Epithelial cell of esophagus (primary cell): ENCODE measurements at regions not wholly inside any gene's neighbourhood (a gene's known extent, or its start where the extent isn't known, plus 50 kb on each side); places are given as distances from the start of the nearest gene placed in this dataset.
A peak's percentile ranks its signal among the peaks of the same experiment; 100 is the strongest.

Source experiments
- DNase-seq: peaks from one replicate; pipeline ENCODE4 v3.0.0; 2010; ENCODE audit warnings: low read depth
- H3K4me3 ChIP-seq: 2 replicates; pipeline ENCODE4 v1.5.1; 2011; ENCODE audit warnings: mild to moderate bottlenecking, low read length, control low read depth
- TF ChIP-seq, protein P1 (sequence below): IDR thresholded peaks from 2 replicates; pipeline ENCODE4 v1.5.1; 2011; ENCODE audit warnings: low read depth, mild to moderate bottlenecking, low read length, control low read depth, inconsistent platforms; ENCODE audit not compliant: insufficient read depth; ENCODE audit errors: missing control alignments

DNA sequence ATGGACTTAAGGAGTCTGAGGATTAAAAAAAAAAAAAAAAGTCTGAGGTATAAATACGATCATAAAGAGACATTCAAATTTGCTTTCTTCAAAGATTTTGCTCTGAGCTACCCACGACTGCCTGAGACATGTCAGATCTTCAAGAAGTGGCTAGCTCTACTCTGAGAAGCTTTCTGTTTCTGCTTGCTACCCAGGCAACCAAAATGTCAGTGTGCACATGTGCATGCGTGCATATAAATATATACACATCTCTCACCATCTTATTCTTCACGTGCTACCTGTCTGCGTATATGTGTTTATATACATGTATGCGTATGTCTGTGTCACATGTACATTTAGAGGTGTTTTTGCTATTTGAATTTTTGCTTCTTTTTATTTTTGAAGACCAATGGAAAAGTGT is 299.6 kb upstream of the STXBP5 start:
- no peak for DNase-seq
- no peak overlapping the region for H3K4me3 ChIP-seq
- TF ChIP-seq, protein P1, sequence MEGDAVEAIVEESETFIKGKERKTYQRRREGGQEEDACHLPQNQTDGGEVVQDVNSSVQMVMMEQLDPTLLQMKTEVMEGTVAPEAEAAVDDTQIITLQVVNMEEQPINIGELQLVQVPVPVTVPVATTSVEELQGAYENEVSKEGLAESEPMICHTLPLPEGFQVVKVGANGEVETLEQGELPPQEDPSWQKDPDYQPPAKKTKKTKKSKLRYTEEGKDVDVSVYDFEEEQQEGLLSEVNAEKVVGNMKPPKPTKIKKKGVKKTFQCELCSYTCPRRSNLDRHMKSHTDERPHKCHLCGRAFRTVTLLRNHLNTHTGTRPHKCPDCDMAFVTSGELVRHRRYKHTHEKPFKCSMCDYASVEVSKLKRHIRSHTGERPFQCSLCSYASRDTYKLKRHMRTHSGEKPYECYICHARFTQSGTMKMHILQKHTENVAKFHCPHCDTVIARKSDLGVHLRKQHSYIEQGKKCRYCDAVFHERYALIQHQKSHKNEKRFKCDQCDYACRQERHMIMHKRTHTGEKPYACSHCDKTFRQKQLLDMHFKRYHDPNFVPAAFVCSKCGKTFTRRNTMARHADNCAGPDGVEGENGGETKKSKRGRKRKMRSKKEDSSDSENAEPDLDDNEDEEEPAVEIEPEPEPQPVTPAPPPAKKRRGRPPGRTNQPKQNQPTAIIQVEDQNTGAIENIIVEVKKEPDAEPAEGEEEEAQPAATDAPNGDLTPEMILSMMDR: no peak

DNA sequence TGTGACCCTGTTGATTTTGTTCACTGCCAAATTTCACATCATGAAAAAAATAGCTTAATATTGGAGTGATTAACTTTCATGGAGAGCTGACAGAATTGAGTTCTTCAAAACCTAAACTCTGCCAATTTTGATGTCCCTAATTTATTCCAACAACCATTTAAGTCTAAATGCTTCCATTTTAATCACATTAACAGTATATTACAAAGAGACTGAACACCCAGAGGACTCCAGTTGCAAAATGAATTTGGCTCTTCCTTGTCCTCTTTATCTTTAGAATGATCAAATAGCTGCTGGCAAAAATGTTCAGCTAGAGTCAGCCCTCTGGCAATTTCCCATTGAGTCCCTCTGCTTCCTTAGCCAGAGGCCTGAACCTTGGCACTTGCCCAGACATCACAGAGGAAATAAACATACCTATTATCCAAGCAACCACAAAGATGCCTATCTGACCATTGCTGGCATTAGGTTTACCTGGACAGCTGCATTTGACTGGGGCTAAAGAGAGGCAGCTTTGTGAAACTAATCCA is 299.0 kb upstream of the STXBP5 start:
- DNase-seq: peak; percentile 21
- TF ChIP-seq, protein P1: no peak
- H3K4me3 ChIP-seq: no peak overlapping the region

DNA sequence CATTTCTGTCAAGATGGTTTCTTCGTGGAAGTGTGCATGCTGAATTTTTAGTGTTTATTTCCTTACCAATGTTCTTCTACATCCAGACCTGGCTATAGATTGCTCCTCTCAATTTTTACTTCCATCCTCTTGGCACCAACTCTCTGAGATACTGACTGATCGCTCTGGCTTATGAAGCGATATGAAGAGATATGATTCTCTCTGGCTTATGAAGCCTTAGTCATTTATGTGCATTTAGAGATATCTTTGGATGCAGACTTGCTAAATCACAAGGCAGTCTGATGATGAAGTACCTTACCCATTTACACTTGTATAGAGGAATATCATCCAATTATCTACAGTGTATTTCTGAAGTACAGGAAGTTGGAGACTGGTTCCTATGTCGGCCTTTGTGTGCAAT is 295.4 kb upstream of the STXBP5 start:
- no peak overlapping the region for H3K4me3 ChIP-seq
- TF ChIP-seq, protein P1: no peak
- no peak for DNase-seq

DNA sequence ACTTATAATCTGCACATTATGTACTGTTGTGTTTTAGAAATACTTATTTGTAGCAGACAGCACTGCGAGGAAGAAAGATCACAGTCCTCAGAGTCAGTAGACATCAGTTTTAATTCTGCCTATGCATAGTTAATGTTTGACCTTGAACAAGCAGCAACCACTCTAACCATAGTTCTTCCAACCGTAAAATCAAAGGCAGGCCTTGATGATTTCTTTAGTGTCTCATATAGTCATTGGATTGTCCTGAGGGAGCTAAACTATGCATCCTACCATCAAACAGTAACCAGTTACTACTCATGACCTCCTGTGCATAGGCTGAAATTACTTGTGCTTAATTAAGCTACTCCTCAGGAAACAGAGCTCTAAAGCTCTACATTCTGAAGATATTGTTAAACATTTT is 294.8 kb upstream of the STXBP5 start:
- H3K4me3 ChIP-seq: no peak overlapping the region
- no peak for DNase-seq
- TF ChIP-seq, protein P1: no peak

DNA sequence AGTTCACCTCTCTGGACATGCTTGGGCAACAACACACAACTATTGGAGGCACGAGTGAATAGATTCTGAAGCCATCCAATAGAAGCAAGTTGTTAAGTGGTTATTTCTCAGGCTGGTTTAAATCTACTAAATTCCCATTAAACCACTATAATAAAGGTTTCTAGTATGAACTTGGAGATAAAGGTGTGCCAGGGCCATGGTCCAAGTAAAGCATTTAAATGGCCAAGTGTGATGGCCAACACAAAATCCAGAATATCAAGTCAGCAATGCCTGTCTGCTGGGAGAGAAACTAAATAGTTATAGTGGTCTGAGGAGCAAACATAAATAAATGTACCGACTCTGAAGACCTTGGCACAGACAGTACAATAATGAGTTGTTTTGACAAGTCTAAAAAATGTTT is 294.3 kb upstream of the STXBP5 start:
- no peak overlapping the region for H3K4me3 ChIP-seq
- no peak for DNase-seq
- TF ChIP-seq, protein P1: no peak

DNA sequence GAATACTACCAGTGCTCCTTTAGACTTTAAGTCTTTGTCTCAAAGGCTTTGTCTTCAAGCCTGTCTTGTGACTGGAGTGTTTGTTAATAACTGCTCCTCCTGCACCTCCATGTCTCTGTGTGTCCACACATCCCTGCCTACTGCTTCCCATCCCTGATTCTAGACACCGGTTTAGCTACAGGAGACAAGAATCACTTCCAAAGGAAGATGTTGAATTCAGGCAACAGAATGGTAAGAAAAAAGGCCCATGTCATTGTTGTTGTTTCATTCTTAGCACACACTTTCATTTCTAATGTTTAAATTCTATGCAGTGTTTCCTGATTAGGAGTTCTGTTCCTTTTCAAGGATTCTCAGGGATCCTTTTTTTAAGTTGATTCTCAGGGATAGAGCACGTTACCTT is 293.6 kb upstream of the STXBP5 start:
- no peak for DNase-seq
- H3K4me3 ChIP-seq: no peak overlapping the region
- TF ChIP-seq, protein P1: no peak

DNA sequence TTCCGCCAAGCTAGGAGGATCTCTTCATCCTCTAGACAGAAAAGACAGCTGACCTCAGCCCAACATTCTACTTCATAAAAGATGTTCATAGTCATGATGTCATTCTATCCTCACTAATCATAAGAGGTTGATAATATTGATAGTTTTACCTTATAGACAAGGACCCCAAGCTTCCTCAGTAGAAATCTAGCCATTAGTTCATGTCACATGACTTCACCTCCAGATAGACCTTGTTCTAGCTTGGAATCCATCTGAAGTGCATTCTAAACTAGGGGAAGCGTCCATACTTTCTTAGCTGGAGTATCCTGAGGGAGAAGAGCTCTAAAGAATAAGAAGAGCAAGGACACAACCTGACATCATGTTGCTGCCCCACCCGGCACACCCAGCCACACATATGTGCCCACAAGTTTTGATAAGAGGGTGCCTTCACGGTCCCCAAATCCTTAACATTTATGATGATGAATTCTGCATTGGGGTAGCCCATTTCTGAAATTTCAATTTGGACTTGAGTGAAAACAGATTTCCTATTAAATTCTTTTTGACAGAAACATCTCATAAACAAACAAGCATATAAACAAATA is 292.5 kb upstream of the STXBP5 start:
- no peak for DNase-seq
- H3K4me3 ChIP-seq: no peak overlapping the region
- TF ChIP-seq, protein P1: no peak
